Liver (tissue), 8 donors: ENCODE measurements at regions not wholly inside any gene's neighbourhood (a gene's known extent, or its start where the extent isn't known, plus 50 kb on each side); places are given as distances from the start of the nearest gene placed in this dataset.

Experiments
- DNase-seq: peaks from one replicate; pipeline ENCODE4 v3.0.0-alpha.2; 2017; ENCODE audit warnings: low spot score
- H3K27ac ChIP-seq, 2 donors: one replicate each; pipeline ENCODE4 v1.7.0; 2013; ENCODE audit warnings: inconsistent platforms in 2 of 2, low read length in 2 of 2, control low read depth in 1 of 2, low read depth in 1 of 2, mild to moderate bottlenecking in 1 of 2
- H3K27me3 ChIP-seq, 4 donors: one replicate each; pipeline versions ENCODE4 v1.6.1 to v1.7.0; 2013; ENCODE audit warnings: low read length in 3 of 4, inconsistent platforms in 1 of 4, mild to moderate bottlenecking in 1 of 4, moderate library complexity in 1 of 4; ENCODE audit not compliant: control insufficient read depth in 4 of 4, insufficient read depth in 4 of 4
- H3K36me3 ChIP-seq, 4 donors: one replicate each; pipeline versions ENCODE4 v1.6.1 to v1.7.0; 2013; ENCODE audit warnings: low read length in 3 of 4, mild to moderate bottlenecking in 3 of 4, low read depth in 1 of 4, moderate library complexity in 1 of 4; ENCODE audit not compliant: control insufficient read depth in 4 of 4, insufficient read depth in 3 of 4
- H3K4me1 ChIP-seq, 4 donors: one replicate each; pipeline versions ENCODE4 v1.6.1 to v1.7.0; 2013; ENCODE audit warnings: low read length in 3 of 4, mild to moderate bottlenecking in 3 of 4, moderate library complexity in 1 of 4; ENCODE audit not compliant: control insufficient read depth in 4 of 4, insufficient read depth in 4 of 4
- H3K4me3 ChIP-seq, 3 donors: one replicate each; pipeline versions ENCODE4 v1.6.1 to v1.7.0; 2013; ENCODE audit warnings: low read length in 3 of 3, control low read depth in 1 of 3, low read depth in 1 of 3, mild to moderate bottlenecking in 1 of 3
- H3K9ac ChIP-seq, 2 donors: one replicate each; pipeline ENCODE4 v1.7.0; 2013; ENCODE audit warnings: low read length in 2 of 2, mild to moderate bottlenecking in 2 of 2, moderate library complexity in 2 of 2, control low read depth in 1 of 2, low read depth in 1 of 2
- H3K9me3 ChIP-seq, 4 donors: one replicate each; pipeline versions ENCODE4 v1.6.1 to v1.7.0; 2013; ENCODE audit warnings: low read length in 3 of 4; ENCODE audit not compliant: control insufficient read depth in 4 of 4
- FOXA1 ChIP-seq: IDR thresholded peaks from 2 replicates; pipeline ENCODE4 v1.6.1; 2016; ENCODE audit warnings: antibody characterized with exemption
- GABPA ChIP-seq, 2 donors: IDR thresholded peaks in 1 of 2; conservative IDR thresholded peaks in 1 of 2; 2 replicates each; pipeline ENCODE4 v1.6.1; 2016; ENCODE audit warnings: antibody characterized with exemption in 2 of 2, mild to moderate bottlenecking in 1 of 2, moderate library complexity in 1 of 2
- HNF4A ChIP-seq, 2 donors: conservative IDR thresholded peaks; 2 replicates each; pipeline ENCODE4 v1.6.1; 2016; ENCODE audit warnings: antibody characterized with exemption in 2 of 2, mild to moderate bottlenecking in 2 of 2
- JUND ChIP-seq, 2 donors: IDR thresholded peaks; 2 replicates each; pipeline ENCODE4 v1.6.1; 2016; ENCODE audit warnings: antibody characterized with exemption in 2 of 2
- NR2F2 ChIP-seq: IDR thresholded peaks from 2 replicates; pipeline ENCODE4 v1.6.1; 2016; ENCODE audit warnings: antibody characterized with exemption
- RAD21 ChIP-seq, 2 donors: IDR thresholded peaks; 2 replicates each; pipeline ENCODE4 v1.6.1; 2016; ENCODE audit warnings: antibody characterized with exemption in 2 of 2, mild to moderate bottlenecking in 2 of 2
- REST ChIP-seq: IDR thresholded peaks from 2 replicates; pipeline ENCODE4 v1.6.1; 2016; ENCODE audit warnings: antibody characterized with exemption, mild to moderate bottlenecking
- RXRA ChIP-seq, 2 donors: IDR thresholded peaks; 2 replicates each; pipeline ENCODE4 v1.6.1; 2017 to 2018; ENCODE audit warnings: antibody characterized with exemption in 2 of 2, mild to moderate bottlenecking in 1 of 2
- SP1 ChIP-seq: IDR thresholded peaks from 2 replicates; pipeline ENCODE4 v1.6.1; 2018; ENCODE audit warnings: antibody characterized with exemption, mild to moderate bottlenecking
- TAF1 ChIP-seq: conservative IDR thresholded peaks from 2 replicates; pipeline ENCODE4 v1.6.1; 2016; ENCODE audit warnings: antibody characterized with exemption, mild to moderate bottlenecking
- YY1 ChIP-seq: IDR thresholded peaks from 2 replicates; pipeline ENCODE4 v1.6.1; 2016; ENCODE audit warnings: antibody characterized with exemption, mild to moderate bottlenecking
- WGBS: extraction: QIAGEN DNeasy Blood & Tissue Kit; methylation state at CpG from one replicate; pipeline ENCODE4 v1.1.7; 2013; 5-methylcytosine and 5-hydroxymethylcytosine counted together
- TF ChIP-seq, protein P1 (sequence below): fragments of 150-350 bp; IDR thresholded peaks from 2 replicates; pipeline ENCODE4 v1.5.1; 2017; ENCODE audit warnings: improper control_type of control experiment, low read depth, low read length; ENCODE audit not compliant: missing input control
- TF ChIP-seq, protein P2 (sequence below): IDR thresholded peaks from 2 replicates; pipeline ENCODE4 v1.6.1; 2016; ENCODE audit warnings: antibody characterized with exemption
- donor health status: healthy.
- donor health status: healthy.
- donor health status: healthy.
- donor health status: healthy.
- donor health status: healthy.

GRCh38 chr1:82950606-82951200 is 1048.2 kb downstream of the TTLL7 start:
- Histone ChIP-seq H3K4me1 (no peaks in the 10 kb centered on the region), H3K27ac (no peak overlapping the region), H3K36me3 (no peaks in the 10 kb centered on the region), H3K27me3 (no peaks in the 10 kb centered on the region), H3K9me3 (no peaks in the 10 kb centered on the region), H3K4me3 (no peak overlapping the region), H3K9ac (no peak overlapping the region)
- DNase-seq = no peak
- WGBS = 86% methylated on average over 6 of the region's 6 CpGs
- no peak for TF ChIP-seq SP1
- TF ChIP-seq HNF4A (conservative IDR thresholded peaks at IDR 0.05) = no peak
- no peak for TF ChIP-seq NR2F2
- TF ChIP-seq GABPA (IDR thresholded peaks at IDR 0.05 in 1 of 2, conservative IDR thresholded peaks at IDR 0.05 in 1 of 2) = no peak
- TF ChIP-seq RXRA (IDR thresholded peaks at IDR 0.05) = no peak

GRCh38 chr1:82948386-82948785 is 1050.5 kb downstream of the TTLL7 start:
- no peaks in the 10 kb centered on the region for H3K27me3 ChIP-seq
- no peak for TF ChIP-seq GABPA (IDR thresholded peaks at IDR 0.05 in 1 of 2, conservative IDR thresholded peaks at IDR 0.05 in 1 of 2)
- no peak for TF ChIP-seq RAD21 (IDR thresholded peaks at IDR 0.05)
- no peak for TF ChIP-seq TAF1
- TF ChIP-seq, protein P1, sequence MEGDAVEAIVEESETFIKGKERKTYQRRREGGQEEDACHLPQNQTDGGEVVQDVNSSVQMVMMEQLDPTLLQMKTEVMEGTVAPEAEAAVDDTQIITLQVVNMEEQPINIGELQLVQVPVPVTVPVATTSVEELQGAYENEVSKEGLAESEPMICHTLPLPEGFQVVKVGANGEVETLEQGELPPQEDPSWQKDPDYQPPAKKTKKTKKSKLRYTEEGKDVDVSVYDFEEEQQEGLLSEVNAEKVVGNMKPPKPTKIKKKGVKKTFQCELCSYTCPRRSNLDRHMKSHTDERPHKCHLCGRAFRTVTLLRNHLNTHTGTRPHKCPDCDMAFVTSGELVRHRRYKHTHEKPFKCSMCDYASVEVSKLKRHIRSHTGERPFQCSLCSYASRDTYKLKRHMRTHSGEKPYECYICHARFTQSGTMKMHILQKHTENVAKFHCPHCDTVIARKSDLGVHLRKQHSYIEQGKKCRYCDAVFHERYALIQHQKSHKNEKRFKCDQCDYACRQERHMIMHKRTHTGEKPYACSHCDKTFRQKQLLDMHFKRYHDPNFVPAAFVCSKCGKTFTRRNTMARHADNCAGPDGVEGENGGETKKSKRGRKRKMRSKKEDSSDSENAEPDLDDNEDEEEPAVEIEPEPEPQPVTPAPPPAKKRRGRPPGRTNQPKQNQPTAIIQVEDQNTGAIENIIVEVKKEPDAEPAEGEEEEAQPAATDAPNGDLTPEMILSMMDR = no peak
- no peak for TF ChIP-seq YY1
- TF ChIP-seq SP1 = no peak
- no peak for TF ChIP-seq FOXA1
- TF ChIP-seq, protein P2, sequence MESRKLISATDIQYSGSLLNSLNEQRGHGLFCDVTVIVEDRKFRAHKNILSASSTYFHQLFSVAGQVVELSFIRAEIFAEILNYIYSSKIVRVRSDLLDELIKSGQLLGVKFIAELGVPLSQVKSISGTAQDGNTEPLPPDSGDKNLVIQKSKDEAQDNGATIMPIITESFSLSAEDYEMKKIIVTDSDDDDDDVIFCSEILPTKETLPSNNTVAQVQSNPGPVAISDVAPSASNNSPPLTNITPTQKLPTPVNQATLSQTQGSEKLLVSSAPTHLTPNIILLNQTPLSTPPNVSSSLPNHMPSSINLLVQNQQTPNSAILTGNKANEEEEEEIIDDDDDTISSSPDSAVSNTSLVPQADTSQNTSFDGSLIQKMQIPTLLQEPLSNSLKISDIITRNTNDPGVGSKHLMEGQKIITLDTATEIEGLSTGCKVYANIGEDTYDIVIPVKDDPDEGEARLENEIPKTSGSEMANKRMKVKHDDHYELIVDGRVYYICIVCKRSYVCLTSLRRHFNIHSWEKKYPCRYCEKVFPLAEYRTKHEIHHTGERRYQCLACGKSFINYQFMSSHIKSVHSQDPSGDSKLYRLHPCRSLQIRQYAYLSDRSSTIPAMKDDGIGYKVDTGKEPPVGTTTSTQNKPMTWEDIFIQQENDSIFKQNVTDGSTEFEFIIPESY = no peak
- TF ChIP-seq JUND (IDR thresholded peaks at IDR 0.05) = no peak
- no peak for TF ChIP-seq REST
- H3K4me3 ChIP-seq = no peak overlapping the region
- no peak for DNase-seq
- H3K36me3 ChIP-seq = no peaks in the 10 kb centered on the region
- no peaks in the 10 kb centered on the region for H3K9me3 ChIP-seq
- H3K27ac ChIP-seq = no peak overlapping the region
- 47% methylated on average over 1 of the region's 1 CpG for WGBS
- H3K9ac ChIP-seq = no peak overlapping the region
- no peaks in the 10 kb centered on the region for H3K4me1 ChIP-seq
